Endothelial cell of umbilical vein (primary cell): ENCODE measurements at regions not wholly inside any gene's neighbourhood (a gene's known extent, or its start where the extent isn't known, plus 50 kb on each side); places are given as distances from the start of the nearest gene placed in this dataset.

Experiments
- BruUV-seq: library from RNA; stranded (reverse); fragments of 400-500 nt; replicated peaks from 2 replicates; lab custom pipeline; 2021; lab: Mats Ljungman, UMichigan
- CTCF ChIA-PET: fragments of 300-600, 350-600 bp; sonication (Branson Sonifier 250); formaldehyde crosslinking; loops from one replicate; lab custom pipeline; 2021; ENCODE audit warnings: antibody characterized with exemption, inconsistent platforms; lab: Charles Lee
- POLR2A ChIA-PET: fragments of 300-600, 350-600 bp; sonication (Branson Sonifier 250); formaldehyde crosslinking; loops from one replicate; lab custom pipeline; 2021; ENCODE audit warnings: antibody characterized with exemption, inconsistent platforms; lab: Charles Lee
- DNase-seq: peaks from one replicate; pipeline ENCODE4 v3.0.0-alpha.2; 2011; ENCODE audit warnings: low read depth, low spot score
- FAIRE-seq: peaks from 2 replicates; lab custom pipeline; 2011; peaks lifted over from hg19 to GRCh38; lab: Jason Lieb, UNC
- H2AFZ ChIP-seq: 2 replicates; pipeline ENCODE4 v1.6.0; 2012; ENCODE audit warnings: low read depth, low read length, control low read depth, inconsistent platforms
- H3K27ac ChIP-seq: 2 replicates; pipeline ENCODE4 v1.5.1; 2011; ENCODE audit warnings: low read depth, mild to moderate bottlenecking, control low read depth, low read length, moderate library complexity; ENCODE audit not compliant: insufficient read depth
- H3K27me3 ChIP-seq, 2 experiments: 2 replicates each; pipeline versions ENCODE4 v1.6.0 to v1.6.1; 2011; ENCODE audit warnings: low read length in 2 of 2, mixed read lengths in 1 of 2; ENCODE audit not compliant: control insufficient read depth in 2 of 2, insufficient read depth in 2 of 2
- H3K36me3 ChIP-seq, 2 experiments: 2 replicates in 1 of 2; 3 replicates in 1 of 2; pipeline ENCODE4 v1.5.1; 2011; ENCODE audit warnings: low read length in 2 of 2, mild to moderate bottlenecking in 1 of 2, moderate library complexity in 1 of 2; ENCODE audit not compliant: control insufficient read depth in 2 of 2, insufficient read depth in 2 of 2; ENCODE audit errors: extremely low read depth in 1 of 2
- H3K4me1 ChIP-seq: 3 replicates; pipeline ENCODE4 v1.5.1; 2011; ENCODE audit warnings: mild to moderate bottlenecking, low read length; ENCODE audit not compliant: control insufficient read depth, insufficient read depth; ENCODE audit errors: extremely low read depth
- H3K4me2 ChIP-seq: 2 replicates; pipeline ENCODE4 v1.6.1; 2011; ENCODE audit warnings: low read length, control low read depth, mixed read lengths; ENCODE audit not compliant: insufficient read depth
- H3K4me3 ChIP-seq, 3 experiments: fragments of 200-600 bp in 1 of 3; sonication (generic), shearing (Covaris generic) in 1 of 3; replicated peaks in 1 of 3; 2 replicates each; pipeline ENCODE4 v1.5.1; 2011 to 2016; ENCODE audit warnings: control low read depth in 3 of 3, low read length in 3 of 3, mild to moderate bottlenecking in 2 of 3, inconsistent platforms in 1 of 3, low read depth in 1 of 3, moderate library complexity in 1 of 3; ENCODE audit not compliant: insufficient read depth in 1 of 3
- H3K79me2 ChIP-seq: 2 replicates; pipeline ENCODE4 v1.6.0; 2012; ENCODE audit warnings: low read length, inconsistent platforms; ENCODE audit not compliant: control insufficient read depth, insufficient read depth
- H3K9ac ChIP-seq: replicated peaks from 2 replicates; pipeline ENCODE3; 2011; ENCODE audit warnings: low read length, control low read depth; ENCODE audit not compliant: insufficient read depth; ENCODE audit errors: extremely low read depth
- H3K9me1 ChIP-seq: replicated peaks from 3 replicates; pipeline ENCODE4 v1.6.0; 2011; ENCODE audit warnings: mild to moderate bottlenecking, low read length; ENCODE audit not compliant: control insufficient read depth, insufficient read depth; ENCODE audit errors: extremely low read depth
- H3K9me3 ChIP-seq: replicated peaks from 2 replicates; pipeline ENCODE4 v1.5.1; 2012; ENCODE audit warnings: low read length, inconsistent platforms; ENCODE audit not compliant: control insufficient read depth, insufficient read depth
- H4K20me1 ChIP-seq: replicated peaks from 2 replicates; pipeline ENCODE3; 2011; ENCODE audit warnings: mild to moderate bottlenecking, low read length; ENCODE audit not compliant: control insufficient read depth, insufficient read depth; ENCODE audit errors: extremely low read depth
- EZH2 ChIP-seq: IDR thresholded peaks from 2 replicates; pipeline ENCODE4 v1.6.1; 2012; ENCODE audit warnings: borderline replicate concordance, low read depth, mild to moderate bottlenecking, moderate library complexity, low read length, inconsistent platforms; ENCODE audit not compliant: severe bottlenecking
- FOS ChIP-seq: IDR thresholded peaks from 2 replicates; pipeline ENCODE4 v1.6.1; 2011; ENCODE audit warnings: mild to moderate bottlenecking, low read length, moderate library complexity, borderline replicate concordance; ENCODE audit not compliant: insufficient read depth
- JUN ChIP-seq: IDR thresholded peaks from 2 replicates; pipeline ENCODE4 v1.6.1; 2011; ENCODE audit warnings: borderline replicate concordance, low read depth; ENCODE audit not compliant: insufficient read length, insufficient read depth
- MYC ChIP-seq: IDR thresholded peaks from one replicate; pipeline ENCODE4 v1.6.1; 2011; ENCODE audit warnings: mild to moderate bottlenecking, low read depth, low read length
- POLR2A ChIP-seq: IDR thresholded peaks from 2 replicates; pipeline ENCODE4 v1.6.1; 2012; ENCODE audit warnings: low read depth, mild to moderate bottlenecking, control low read depth, low read length
- dilution Hi-C: fragments of 300-500 bp; cut with MboI; formaldehyde crosslinking; loops from one replicate; pipeline ENCODE4 v1.15.0; 2019; ENCODE audit warnings: low sequenced_read_pairs; ENCODE audit not compliant: extremely low pct_ligation_motif_present
- intact Hi-C: fragments of 100-400 bp; cut with micrococcal nuclease; formaldehyde crosslinking; loops from one replicate; pipeline ENCODE4 v1.10.0; 2022

DNA sequence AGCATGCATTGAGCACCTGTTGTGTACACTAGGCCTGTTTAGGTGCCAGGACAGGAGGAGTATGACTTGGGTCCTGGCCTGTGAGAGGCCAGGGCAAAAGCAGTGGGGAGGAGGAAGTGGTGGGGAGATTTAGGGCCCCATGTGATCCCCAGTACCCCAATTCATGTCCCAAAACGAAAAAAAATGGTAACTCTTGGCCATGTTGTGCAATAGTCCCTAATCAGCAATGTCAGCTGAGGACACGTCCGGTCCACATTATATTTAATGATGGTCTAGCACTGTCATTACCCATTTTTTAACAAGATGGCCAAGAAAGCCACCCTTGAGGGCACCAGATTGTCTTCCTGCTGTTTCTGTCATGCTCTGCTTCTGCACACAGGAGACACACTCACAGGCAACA is 142.0 kb upstream of the RET start:
- Histone ChIP-seq H2AFZ (no peak overlapping the region), H3K9me1 (no peaks in the 10 kb centered on the region), H3K4me2 (no peak overlapping the region), H3K27ac (no peak overlapping the region), H3K36me3 (no peaks in the 10 kb centered on the region), H4K20me1 (no peaks in the 10 kb centered on the region), H3K4me1 (no peaks in the 10 kb centered on the region), H3K9ac (no peak overlapping the region), H3K9me3 (no peaks in the 10 kb centered on the region), H3K79me2 (no peaks in the 10 kb centered on the region), H3K27me3 (peaks cover 6 to 9% of the 10 kb centered on the region in 2 experiments), H3K4me3 (no peak overlapping the region)
- POLR2A ChIA-PET = no interaction called here
- no peak for FAIRE-seq
- DNase-seq = no peak
- TF ChIP-seq FOS (no peak), MYC (no peak), POLR2A (no peak)
- CTCF ChIA-PET = no interaction called here
- no TSS peak for BruUV-seq
- intact Hi-C loops (no loop called here), dilution Hi-C loops (no loop called here)

DNA sequence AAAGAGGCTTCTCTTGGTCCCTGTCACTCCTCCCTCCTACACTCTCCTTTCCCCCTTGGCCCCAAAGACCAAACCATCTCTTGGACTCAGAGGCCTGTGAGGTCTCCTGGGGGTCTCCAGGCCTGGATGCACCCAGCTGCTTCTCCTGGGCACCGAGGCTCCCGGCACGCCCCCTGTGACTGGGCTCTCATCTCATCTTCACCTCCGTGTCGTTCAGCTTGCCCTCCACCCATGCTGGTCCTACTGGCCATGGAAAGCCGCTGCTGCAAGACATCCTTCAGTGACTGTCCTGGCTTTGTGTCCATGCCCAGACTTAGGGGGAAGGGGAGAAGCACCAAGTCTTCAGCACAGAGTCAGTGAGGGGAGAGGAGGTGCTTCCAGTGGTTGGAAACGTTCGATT is 141.4 kb upstream of the RET start:
- DNase-seq (no peak), FAIRE-seq (no peak)
- Histone ChIP-seq H3K36me3 (no peaks in the 10 kb centered on the region), H3K9ac (no peak overlapping the region), H3K4me1 (no peaks in the 10 kb centered on the region), H3K79me2 (no peaks in the 10 kb centered on the region), H2AFZ (no peak overlapping the region), H3K27me3 (peaks cover 6 to 9% of the 10 kb centered on the region in 2 experiments), H3K9me3 (no peaks in the 10 kb centered on the region), H3K4me2 (no peak overlapping the region), H4K20me1 (no peaks in the 10 kb centered on the region), H3K27ac (no peak overlapping the region), H3K9me1 (no peaks in the 10 kb centered on the region), H3K4me3 (no peak overlapping the region)
- POLR2A ChIA-PET = no interaction called here
- dilution Hi-C loops = no loop called here
- BruUV-seq = no TSS peak
- intact Hi-C loops = no loop called here
- TF ChIP-seq JUN = no peak
- TF ChIP-seq EZH2 = no peak
- no peak for TF ChIP-seq FOS
- CTCF ChIA-PET = no interaction called here
